ENCODE measurements at regions not wholly inside any gene's neighbourhood (a gene's known extent, or its start where the extent isn't known, plus 50 kb on each side); places are given as distances from the start of the nearest gene placed in this dataset.

DNA sequence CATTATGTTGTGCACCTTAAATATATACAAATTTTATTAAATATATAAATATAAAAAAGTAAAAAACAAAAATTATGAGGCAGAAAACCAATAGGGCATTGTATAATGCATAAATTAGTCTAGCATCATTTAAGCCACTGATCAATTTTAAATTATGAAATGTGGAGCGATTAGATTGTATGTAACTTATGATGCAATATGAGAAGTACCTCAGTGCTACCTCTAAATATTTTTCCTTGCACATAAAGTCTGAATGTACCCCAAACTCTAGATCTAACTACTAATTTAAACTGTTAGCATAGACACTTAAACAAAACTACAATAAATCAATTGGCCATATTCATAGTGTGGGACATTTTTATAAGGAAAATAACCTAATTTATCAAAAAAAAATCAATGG lies 1178.5 kb upstream of the MIR17HG start:
- TF ChIP-seq, protein P1, sequence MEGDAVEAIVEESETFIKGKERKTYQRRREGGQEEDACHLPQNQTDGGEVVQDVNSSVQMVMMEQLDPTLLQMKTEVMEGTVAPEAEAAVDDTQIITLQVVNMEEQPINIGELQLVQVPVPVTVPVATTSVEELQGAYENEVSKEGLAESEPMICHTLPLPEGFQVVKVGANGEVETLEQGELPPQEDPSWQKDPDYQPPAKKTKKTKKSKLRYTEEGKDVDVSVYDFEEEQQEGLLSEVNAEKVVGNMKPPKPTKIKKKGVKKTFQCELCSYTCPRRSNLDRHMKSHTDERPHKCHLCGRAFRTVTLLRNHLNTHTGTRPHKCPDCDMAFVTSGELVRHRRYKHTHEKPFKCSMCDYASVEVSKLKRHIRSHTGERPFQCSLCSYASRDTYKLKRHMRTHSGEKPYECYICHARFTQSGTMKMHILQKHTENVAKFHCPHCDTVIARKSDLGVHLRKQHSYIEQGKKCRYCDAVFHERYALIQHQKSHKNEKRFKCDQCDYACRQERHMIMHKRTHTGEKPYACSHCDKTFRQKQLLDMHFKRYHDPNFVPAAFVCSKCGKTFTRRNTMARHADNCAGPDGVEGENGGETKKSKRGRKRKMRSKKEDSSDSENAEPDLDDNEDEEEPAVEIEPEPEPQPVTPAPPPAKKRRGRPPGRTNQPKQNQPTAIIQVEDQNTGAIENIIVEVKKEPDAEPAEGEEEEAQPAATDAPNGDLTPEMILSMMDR (IDR thresholded peaks at IDR 0.05): no peak
- TF ChIP-seq RORB (CRISPR knock-in tag; IDR thresholded peaks at IDR 0.05) (no peak), CREB1 (CRISPR knock-in tag; IDR thresholded peaks at IDR 0.05) (no peak), OVOL2 (CRISPR knock-in tag; IDR thresholded peaks at IDR 0.05; ENCODE audit: borderline replicate concordance) (no peak), JAZF1 (CRISPR knock-in tag; IDR thresholded peaks at IDR 0.05) (no peak)
